ENCODE measurements at regions not wholly inside any gene's neighbourhood (a gene's known extent, or its start where the extent isn't known, plus 50 kb on each side); places are given as distances from the start of the nearest gene placed in this dataset.

DNA sequence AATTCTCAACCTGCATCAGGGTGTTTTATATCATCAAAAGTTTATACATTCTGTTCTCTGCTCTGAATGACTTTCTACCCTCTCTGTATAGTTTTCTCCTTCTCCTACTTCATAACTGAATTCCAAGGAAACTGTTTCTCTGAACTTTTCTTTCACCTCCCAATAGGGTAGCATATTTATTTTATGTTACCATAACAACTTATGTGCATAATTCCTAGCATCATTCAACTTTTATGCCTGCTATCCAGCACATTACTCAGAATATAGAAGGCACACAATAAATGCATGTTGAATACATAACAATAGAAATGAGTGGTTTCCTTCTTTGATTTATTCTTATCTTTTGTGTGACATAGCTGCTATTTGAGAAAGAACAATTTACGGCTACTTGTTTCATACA is 2385.0 kb downstream of the PCDH9 start:
- TF ChIP-seq, protein P1, sequence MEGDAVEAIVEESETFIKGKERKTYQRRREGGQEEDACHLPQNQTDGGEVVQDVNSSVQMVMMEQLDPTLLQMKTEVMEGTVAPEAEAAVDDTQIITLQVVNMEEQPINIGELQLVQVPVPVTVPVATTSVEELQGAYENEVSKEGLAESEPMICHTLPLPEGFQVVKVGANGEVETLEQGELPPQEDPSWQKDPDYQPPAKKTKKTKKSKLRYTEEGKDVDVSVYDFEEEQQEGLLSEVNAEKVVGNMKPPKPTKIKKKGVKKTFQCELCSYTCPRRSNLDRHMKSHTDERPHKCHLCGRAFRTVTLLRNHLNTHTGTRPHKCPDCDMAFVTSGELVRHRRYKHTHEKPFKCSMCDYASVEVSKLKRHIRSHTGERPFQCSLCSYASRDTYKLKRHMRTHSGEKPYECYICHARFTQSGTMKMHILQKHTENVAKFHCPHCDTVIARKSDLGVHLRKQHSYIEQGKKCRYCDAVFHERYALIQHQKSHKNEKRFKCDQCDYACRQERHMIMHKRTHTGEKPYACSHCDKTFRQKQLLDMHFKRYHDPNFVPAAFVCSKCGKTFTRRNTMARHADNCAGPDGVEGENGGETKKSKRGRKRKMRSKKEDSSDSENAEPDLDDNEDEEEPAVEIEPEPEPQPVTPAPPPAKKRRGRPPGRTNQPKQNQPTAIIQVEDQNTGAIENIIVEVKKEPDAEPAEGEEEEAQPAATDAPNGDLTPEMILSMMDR (IDR thresholded peaks at IDR 0.05; ENCODE audit: low read depth, low read length) = no peak
- TF ChIP-seq EZH2phosphoT487 (IDR thresholded peaks at IDR 0.05; ENCODE audit: low read depth) = no peak
